Superior temporal gyrus (tissue), 1 donor: ENCODE measurements at regions not wholly inside any gene's neighbourhood (a gene's known extent, or its start where the extent isn't known, plus 50 kb on each side); places are given as distances from the start of the nearest gene placed in this dataset.
A peak's percentile ranks its signal among the peaks of the same experiment; 100 is the strongest.

Experiments
- DNase-seq: peaks from one replicate; pipeline ENCODE4 v3.0.0-alpha.2; 2016; ENCODE audit errors: extremely low spot score

DNA sequence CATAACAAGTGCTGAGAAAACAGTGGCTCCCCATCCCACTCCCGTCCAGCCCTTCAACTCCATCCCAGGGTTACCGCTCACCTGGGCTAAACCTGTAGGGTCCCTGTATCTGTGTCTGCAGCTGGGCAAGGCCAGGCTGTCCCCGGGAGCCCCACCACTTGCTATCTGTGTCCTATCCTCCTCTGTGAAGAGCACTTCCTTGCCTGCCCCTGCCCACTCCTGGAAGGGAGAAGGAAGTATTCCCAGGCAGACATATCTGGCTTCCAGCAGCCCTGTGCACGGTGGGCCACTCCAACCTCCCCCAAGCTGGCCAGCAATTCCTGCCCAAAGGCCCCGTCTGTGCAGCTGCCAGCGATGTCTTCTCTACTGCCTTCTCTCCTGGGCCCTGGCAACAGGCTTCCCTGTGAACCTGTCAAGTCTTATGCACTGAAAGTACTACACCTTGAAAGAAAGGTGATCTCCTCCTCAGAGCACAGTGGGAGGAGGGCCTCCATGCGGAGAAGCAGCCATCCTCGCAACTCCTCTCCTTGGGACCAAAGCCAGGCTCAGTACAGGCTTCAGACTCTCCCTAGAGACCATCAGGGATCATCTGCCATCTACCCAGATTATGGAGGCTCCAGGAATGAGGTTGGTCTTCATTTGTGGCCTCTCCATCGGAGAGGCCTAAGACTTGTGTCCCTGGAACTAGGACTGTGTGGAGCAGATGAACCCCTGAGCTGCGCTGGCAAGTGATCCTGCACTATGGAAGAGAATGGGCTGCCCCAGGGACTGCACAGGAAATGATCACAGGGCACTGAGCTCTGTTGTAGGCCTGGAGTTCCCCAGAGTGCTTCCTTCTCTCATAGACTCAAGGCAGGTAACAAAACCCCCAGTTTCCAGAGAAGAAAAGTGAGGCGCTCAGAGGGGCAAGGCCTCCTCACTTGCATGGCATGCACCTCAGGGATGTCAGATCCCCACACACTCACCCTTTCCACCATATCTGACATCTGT lies 663.6 kb downstream of the BCL11B start:
- no peak for DNase-seq

DNA sequence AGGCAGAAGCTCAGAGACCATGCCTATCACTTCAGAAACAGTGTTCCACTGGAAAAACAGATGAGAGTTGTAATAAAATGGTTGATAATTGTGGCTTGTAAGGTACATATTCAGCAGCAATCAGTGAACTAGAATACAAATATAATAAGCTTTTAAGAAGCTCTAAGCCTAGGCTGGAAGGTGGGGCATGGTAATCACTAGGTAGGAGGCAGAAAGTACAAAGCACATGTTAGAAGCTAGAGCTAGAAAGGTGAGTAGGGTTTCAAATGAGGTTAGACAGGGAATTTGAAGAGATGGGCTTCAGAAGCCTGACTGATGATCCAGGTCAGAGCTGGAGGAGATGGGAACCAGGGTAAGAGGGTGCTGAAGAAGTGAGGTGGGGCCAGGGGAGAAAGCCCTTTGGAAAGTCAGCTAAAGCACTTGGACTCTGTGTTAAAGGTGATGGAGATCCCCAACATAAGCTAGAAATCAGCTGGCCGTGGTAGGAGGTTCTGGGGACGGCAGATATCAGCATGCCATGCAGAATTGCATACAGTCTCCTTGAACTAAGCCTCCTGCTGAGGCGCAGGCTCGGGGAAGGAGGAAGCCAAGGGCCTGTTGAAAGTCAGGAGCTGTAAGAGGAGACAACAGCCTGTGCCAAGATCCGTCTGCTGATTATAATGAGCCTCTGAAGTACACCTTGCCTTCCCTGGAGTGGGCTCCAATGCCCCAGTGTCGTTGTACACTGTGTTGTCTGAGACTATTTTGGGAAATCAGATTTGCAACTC lies 659.4 kb downstream of the BCL11B start:
- no peak for DNase-seq

DNA sequence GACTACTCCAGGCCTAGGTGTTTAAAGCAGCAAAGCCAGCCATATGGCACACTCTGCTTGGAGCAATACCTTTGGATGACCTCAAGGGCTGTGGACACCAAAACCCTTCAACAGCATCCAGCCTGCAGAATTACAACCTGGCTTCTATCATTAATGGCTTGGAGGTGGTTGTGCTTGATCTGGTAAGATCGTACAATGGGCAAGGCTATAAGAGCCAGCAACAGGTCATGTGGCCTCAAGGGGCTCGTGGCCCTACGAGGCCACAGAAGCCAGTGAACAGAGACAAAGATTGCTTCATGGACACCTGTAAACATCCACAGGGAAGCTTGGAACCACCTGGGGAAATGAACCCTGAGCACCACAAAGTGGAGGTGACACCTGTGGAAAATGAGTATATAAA lies 657.3 kb downstream of the BCL11B start:
- DNase-seq, result no peak

DNA sequence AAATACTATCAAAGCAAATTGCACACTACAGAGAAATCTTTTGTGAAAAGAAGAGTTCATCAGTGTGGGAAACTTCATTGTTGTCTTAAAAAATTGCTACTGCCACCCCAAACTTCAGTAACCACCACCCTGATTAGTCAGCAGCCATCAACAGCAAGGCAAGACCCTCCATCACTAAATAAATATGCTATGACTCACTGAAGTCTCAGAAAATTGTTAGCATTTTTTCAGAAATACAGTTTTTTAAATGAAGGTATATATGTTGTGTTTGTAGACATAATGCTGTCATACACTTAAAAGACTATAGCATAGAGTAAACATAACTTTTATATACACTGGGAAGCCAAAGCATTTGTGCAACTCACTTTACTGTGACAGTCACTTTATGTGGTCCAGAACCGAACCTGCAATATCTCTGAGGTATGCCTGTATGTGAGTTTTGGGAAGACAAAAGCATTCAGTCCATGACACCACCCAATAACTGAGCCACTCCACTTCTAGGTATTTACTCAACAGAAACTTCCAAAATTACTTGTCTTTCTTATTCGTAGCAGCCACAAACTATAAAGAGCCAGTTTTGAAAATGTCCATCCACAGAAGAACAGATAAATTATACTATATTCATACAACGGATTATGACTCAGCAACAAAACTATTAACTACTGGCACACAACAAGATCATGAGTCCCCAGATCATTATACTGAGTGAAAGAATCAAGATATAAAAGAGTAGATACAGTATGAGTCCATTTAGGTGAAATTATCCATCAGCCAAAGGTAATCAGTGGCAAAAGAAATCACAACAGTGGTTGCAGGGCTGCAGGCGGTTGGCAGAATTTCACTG lies 649.6 kb downstream of the BCL11B start:
- no peak for DNase-seq

DNA sequence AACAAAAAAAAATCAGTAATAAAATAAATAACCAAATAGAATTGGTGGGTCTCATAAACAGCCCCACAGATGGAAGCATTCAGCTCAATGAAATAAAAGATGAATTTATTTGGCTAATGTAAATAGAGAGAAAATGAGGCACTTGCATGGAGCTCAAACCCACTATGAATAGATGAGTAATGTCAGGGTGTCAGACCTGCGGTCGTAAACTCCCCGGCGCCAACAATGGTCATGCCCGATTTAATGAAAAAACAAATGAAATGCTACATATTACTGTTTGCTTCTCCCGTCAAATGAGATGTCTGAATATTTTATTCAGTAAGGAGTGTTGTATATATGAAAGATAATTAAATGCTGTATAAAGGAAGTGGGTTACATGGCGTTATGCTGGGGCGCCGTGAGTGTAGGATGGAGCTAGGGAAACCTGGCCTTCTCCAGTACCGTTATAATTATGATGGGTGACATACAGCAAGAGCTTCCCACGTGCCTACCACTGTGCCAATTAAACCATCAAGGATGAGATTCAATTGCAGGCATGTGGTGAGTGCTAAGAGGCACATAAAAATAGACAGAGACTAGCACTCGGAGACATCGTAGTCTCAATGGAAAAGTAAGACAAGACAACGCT lies 648.1 kb downstream of the BCL11B start:
- no peak for DNase-seq

DNA sequence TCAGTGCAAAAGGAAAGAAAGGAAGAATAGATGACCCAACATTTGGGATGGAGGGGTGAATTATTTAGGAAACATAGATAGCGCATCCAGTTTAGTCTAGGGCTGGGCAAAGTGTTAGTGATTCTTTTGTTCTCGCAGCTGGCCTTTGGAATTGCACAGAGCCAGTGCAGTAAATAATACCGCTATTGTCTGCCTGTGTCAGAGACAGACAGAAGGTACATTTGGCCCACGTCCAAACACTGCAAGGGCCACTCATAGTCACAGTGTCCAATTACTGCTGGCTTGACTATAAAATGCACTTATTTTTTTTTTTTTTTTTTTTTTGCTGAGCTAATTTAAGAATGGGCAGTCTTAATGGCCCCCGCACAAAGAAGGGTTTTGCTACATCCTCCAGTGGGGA lies 638.6 kb downstream of the BCL11B start:
- peak; percentile 95 for DNase-seq

DNA sequence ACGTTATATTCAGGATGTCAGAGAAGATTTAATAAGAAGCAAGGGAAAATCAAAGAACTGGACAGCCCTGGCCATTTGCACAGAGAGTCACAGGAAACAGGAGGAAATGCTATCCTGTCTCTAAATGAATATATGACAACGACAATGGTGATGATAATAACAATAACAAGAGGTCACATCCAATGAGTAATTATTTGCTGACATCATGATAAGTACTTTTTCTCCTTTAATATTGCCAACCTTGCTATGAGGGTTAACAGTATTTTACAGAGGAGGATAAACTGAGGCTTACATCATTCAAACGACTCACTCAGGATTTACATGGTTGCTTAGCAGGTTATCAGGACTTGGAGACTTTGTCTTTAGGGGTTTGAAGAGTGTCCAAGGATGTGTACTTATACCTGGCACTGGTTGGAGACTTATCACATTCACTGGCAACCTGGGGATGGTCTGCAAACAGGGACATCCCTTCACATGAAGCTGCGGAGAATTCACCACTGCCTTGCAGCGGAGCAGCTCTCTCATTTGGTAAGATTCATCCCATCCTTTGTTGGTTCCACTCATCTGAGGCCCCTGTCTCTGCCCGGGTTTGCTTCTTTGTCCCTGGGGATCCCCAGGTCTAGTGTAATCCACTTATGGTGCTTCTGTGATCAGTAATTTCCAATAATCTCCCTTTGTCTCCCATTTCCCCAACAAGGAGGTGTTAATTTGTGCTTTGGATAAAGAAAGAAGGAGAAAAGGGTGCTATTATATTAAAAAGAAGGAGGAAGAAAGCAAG lies 637.8 kb downstream of the BCL11B start:
- DNase-seq, result no peak

DNA sequence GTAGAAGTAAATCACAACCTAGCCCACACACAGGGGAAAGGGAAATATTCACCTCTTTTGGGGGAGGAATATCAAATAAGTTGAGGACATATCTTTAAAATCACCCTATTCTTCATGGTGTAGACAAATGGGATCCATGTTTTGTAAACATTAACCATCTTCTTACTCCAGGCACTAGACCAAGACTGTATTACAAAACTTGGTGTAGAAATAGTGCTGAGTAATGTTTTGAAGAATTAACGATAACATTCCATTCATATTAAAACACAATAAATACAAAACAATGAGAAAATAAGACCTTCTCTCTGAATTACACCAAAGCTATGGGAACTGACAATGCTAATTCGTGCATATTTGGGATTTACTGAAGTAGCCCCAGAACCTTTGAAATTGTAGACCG lies 633.6 kb downstream of the BCL11B start:
- no peak for DNase-seq

DNA sequence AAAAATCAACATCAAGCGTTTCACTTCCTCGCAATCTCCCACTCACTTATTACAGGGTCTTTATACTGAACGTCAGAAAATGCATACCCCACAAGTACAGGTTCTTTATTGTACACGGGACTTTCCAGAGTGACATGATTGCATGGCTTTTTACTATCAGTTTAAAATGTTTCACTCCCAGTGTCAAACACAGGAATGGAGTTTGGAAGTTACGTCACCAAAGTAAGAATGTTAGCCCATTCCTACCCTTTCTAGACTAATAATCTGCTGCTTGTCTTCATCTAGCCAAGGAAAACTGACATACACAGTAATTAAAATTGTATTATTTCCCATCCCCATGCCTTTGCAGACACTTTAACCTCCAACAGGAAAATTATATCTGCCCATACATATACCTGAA lies 624.2 kb downstream of the BCL11B start:
- no peak for DNase-seq

DNA sequence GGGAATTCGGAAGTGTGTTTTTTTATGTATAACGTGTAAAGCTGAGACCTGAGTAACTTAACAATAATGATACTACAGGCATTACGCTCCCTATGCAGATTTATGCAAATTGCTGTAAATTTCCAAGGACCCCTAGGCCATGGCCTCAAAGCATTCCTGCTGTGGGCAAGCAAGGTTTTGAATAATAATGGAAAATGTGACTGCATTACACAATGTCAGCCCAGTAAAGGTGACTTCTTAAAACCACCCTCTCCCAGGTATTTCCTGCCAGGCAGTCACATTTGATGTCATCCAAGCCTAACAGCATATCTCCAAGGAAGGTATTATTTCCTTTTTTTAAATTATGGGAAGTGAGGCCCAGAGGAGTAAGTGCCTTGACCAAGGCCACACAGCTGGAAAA lies 621.0 kb downstream of the BCL11B start:
- no peak for DNase-seq

DNA sequence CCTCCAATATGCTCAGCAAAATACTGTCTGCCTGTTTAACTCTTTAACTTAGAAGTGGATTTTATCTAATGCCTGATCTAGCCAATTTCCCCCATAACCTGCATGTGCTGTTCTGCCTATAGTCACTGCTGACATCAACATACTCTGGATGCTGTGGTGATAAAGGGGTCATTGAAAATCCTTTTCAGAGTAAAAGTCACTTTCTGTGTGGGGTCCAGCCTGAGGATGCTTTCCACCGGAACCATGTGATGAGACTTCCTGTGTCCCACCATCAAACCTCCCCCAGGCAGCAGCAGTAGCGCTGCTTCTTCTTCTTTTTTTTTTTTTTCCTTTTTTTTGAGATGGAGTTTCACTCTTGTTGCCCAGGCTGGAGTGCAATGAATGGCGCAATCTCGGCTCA lies 607.0 kb downstream of the BCL11B start:
- DNase-seq, result no peak

DNA sequence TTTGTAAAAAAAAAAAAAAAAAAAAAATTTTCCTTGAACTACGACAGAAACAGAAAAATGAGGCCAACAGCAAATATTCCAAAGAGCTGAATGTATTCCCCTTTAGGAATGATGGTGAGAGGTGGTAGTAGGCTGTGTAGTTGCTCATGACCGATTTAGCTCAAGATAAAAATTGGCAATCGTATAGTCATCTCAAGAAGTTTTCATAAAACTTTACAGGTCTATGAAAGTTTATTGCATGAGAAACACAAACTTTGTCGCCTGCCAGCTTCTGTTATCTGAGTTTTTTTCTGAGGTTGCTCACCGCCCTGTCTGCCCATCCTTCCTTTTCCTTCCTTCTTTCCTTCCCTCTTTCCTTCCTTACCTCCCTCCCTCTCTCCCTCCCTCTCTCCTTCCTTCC lies 605.5 kb downstream of the BCL11B start:
- no peak for DNase-seq

DNA sequence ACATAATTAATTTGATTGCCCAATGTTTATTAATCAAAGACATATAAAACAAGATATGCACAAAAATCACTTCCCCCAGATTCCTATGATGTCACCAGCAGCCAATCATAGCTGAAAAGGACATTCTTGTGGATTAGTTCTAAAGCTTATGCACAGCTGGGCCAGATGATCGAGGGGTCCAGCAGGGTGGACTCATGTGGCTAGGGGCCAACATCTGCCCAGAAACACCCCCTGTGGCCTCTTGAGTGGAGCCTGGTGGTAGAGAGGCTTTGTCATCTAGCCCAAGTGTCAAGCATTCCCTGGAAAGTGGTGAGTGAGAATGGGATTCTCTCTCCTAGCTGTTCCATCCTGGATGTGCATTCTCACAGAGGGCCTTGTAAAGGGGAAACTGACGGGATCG lies 590.0 kb downstream of the BCL11B start:
- DNase-seq, result no peak

DNA sequence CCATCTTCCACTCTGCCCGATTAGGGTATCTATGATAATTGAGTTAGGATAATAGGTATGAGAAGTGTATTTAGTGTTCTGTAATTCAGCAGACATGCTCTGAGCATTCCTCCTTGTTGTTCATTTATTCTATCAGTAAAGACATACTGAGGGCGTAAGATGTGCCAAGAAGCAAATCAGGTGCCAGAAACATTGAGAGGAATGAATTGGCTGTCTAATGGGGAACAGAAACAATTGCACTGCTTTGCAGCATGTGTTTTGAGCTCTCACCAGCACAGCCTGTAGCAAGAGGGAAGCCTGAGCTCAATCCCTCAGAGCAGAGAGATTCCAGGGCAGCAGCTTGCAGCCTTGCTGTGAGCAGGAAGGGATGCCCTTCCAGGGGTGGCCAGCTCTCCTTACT lies 589.3 kb downstream of the BCL11B start:
- DNase-seq, result no peak

DNA sequence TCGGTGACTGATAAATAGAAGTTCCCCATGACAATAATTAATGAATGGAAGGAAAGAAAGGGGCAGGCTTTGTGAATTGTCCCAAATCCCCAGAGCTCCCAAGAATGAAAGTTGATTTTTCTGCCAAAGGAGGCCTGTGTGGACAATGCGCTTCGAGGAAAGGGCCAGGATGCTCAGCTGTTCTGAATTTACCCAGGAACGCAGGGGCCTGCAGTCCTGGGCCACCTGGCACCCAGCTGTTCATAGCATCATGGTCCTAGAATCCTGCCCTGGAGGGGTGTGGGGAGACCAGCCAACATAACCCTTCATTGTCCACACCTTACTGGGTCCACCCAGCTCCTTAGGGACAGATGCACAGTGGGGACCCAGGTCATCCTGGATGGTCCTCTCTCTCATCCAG lies 587.5 kb downstream of the BCL11B start:
- no peak for DNase-seq

DNA sequence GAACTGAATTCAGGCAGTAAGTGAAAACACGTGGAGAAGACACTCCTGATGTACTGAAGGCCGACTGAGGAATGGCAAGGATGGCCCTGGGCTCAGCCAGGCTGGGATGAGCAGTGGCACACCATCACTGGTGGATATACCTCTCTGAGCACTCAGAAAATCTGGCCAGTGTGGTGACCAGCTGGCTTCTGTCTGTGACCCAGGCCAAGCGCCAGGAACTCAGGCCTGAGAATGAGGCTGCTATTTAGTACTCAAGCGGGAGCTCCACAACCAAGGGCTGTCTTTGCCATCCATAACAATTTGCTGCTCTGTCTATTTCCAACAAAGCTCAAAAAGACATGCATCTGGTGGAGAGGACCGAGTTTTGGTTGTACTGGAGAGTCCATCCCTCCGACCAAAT lies 586.3 kb downstream of the BCL11B start:
- peak; percentile 13 for DNase-seq

DNA sequence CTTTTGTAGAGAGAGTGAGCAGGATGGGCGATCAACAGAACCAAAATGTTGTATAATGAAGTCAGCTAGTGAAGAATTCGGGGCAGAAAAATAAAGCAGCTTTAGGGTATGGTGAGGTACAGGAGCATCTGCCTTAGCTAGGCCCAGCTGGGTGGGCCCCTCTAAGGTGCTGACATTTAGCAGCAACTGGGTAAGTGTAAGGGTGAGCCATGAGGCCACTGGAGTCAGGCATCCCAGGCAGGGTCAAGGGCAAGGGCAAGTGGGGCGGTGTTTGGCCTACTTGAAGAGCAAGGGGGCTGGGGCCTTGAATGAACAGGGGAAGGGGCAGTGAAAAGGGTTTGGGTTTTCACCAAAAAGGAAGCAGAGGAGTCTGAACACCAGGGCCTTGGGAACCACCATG lies 583.6 kb downstream of the BCL11B start:
- DNase-seq, result no peak

DNA sequence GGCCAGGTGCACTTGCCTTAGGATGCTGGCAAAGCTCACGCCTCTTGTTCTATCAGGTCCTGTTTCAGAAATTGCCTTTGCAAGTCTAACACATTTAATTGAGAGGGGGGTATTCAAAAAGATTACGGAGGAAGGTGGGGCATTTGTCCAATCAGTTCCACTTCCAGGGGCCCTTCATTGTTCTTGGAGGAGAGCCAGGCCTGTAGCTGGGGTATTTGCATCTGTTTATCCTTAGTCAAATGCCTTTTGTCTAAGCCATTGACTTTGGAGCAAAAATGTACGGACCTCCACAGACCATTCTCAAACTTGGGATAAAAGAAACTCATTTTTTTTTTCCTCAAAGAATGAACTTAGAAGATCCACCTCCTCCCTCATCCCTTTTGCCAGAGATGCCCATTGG lies 582.0 kb downstream of the BCL11B start:
- no peak for DNase-seq

DNA sequence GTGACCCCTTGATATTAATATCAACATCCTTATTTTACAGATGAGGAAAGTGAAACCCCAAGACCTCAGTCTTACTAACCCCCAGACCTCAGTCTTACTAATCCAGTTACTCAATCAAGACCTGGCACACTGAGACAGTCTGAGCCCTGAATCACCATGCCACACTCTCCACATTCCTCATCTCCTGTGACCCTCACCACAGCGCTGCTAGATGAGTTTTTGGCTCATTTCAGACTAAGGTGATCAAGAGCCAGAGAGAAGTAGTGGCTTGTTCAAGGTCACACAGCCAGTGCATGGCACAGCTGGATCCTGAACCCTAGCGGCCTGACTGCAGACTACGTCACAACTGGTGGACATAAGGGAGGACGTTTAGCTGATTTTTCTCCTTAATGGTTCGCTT lies 579.2 kb downstream of the BCL11B start:
- no peak for DNase-seq

DNA sequence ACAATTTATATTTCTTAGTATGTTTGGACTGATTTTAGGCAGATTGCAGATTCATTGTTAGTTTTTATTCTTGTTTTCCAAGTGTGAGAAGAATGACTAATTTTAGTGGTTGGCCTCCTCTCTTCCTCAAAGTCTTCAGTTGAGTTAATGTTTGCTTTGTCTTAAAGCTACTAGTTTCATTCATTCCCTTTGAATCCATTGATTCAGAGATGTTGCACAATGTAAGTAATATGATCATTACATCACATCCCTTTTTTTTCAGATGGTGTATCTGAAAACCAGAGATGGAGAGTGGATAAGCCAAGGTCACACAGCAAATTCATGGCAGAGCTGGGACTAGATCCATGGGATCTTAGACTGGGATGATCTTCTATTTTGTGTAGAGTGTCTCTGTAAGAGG lies 577.5 kb downstream of the BCL11B start:
- no peak for DNase-seq

DNA sequence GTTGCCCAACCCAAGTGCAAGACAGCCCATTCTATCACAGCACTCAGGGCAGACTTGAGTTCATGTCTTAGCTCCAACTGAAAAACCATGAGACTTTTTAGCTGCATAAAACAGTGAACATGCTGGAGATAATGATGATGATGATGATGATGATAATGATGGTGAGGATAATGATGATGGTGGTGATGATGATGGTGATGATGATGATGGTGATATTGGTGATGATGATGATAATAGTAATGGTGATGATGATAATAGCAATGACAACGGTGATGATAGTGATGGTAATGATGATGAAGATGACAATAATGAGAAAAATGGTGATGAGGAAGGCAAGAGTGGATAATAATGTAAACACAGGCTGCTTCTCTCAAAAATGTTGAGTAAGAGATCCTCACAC lies 576.2 kb downstream of the BCL11B start:
- no peak for DNase-seq
